Neuronal stem cell (in vitro differentiated cells): ENCODE measurements at regions not wholly inside any gene's neighbourhood (a gene's known extent, or its start where the extent isn't known, plus 50 kb on each side); places are given as distances from the start of the nearest gene placed in this dataset.

ENCODE experiments used
- DNase-seq: peaks from one replicate; pipeline ENCODE4 v3.0.0-alpha.2; 2013; ENCODE audit warnings: low spot score
- H2AFZ ChIP-seq: one replicate; pipeline ENCODE4 v1.6.1; 2013; ENCODE audit warnings: mild to moderate bottlenecking, low read length, inconsistent platforms
- H2AK5ac ChIP-seq: 2 replicates; pipeline ENCODE4 v1.6.1; 2013; ENCODE audit warnings: low read depth, mild to moderate bottlenecking, inconsistent platforms, low read length, moderate library complexity, mixed read lengths
- H2BK120ac ChIP-seq: 2 replicates; pipeline ENCODE4 v1.6.1; 2013; ENCODE audit warnings: low read depth, mild to moderate bottlenecking, inconsistent platforms, low read length, moderate library complexity, mixed read lengths
- H2BK12ac ChIP-seq: one replicate; pipeline ENCODE4 v1.6.1; 2013; ENCODE audit warnings: low read length, inconsistent platforms
- H2BK15ac ChIP-seq: 2 replicates; pipeline ENCODE4 v1.6.1; 2013; ENCODE audit warnings: mild to moderate bottlenecking, low read length, inconsistent platforms, mixed read lengths
- H2BK5ac ChIP-seq: one replicate; pipeline ENCODE4 v1.6.1; 2013; ENCODE audit warnings: inconsistent platforms, mild to moderate bottlenecking, low read length, moderate library complexity
- H3K14ac ChIP-seq: one replicate; pipeline ENCODE4 v1.6.1; 2013; ENCODE audit warnings: low read length, inconsistent platforms
- H3K18ac ChIP-seq: 2 replicates; pipeline ENCODE4 v1.6.1; 2013; ENCODE audit warnings: low read length, inconsistent platforms
- H3K23ac ChIP-seq: 2 replicates; pipeline ENCODE4 v1.6.1; 2013; ENCODE audit warnings: low read depth, mild to moderate bottlenecking, mixed read lengths, low read length, inconsistent platforms; ENCODE audit not compliant: poor library complexity
- H3K27ac ChIP-seq: replicated peaks from 3 replicates; pipeline ENCODE4 v1.5.1; 2013; ENCODE audit warnings: low read length, inconsistent platforms
- H3K27me3 ChIP-seq, 3 experiments: 2 replicates each; pipeline ENCODE4 v1.6.1; 2013; ENCODE audit warnings: low read length in 3 of 3, mild to moderate bottlenecking in 2 of 3, inconsistent platforms in 1 of 3, low read depth in 1 of 3, mixed read lengths in 1 of 3, moderate library complexity in 1 of 3; ENCODE audit not compliant: control insufficient read depth in 3 of 3, insufficient read depth in 3 of 3
- H3K36me3 ChIP-seq, 2 donors: replicated peaks in 1 of 2; 2 replicates each; pipeline ENCODE4 v1.6.1; 2013; ENCODE audit warnings: low read length in 2 of 2; ENCODE audit not compliant: control insufficient read depth in 2 of 2, insufficient read depth in 2 of 2
- H3K4ac ChIP-seq: 2 replicates; pipeline ENCODE4 v1.6.1; 2013; ENCODE audit warnings: inconsistent platforms, mild to moderate bottlenecking, low read length, moderate library complexity
- H3K4me1 ChIP-seq, 2 donors: 1 replicate in 1 of 2; 2 replicates in 1 of 2; pipeline ENCODE4 v1.6.1; 2013; ENCODE audit warnings: low read length in 2 of 2, low read depth in 1 of 2; ENCODE audit not compliant: control insufficient read depth in 2 of 2, insufficient read depth in 1 of 2
- H3K4me2 ChIP-seq: one replicate; pipeline ENCODE4 v1.6.1; 2013; ENCODE audit warnings: mild to moderate bottlenecking, low read length, inconsistent platforms; ENCODE audit not compliant: insufficient read depth, poor library complexity, severe bottlenecking
- H3K4me3 ChIP-seq, 2 donors: 2 replicates each; pipeline ENCODE4 v1.5.1; 2013; ENCODE audit warnings: low read length in 2 of 2, mild to moderate bottlenecking in 2 of 2, inconsistent platforms in 1 of 2, moderate library complexity in 1 of 2
- H3K79me1 ChIP-seq: one replicate; pipeline ENCODE4 v1.6.1; 2013; ENCODE audit warnings: low read depth, mild to moderate bottlenecking, inconsistent platforms, low read length, moderate library complexity
- H3K9ac ChIP-seq: one replicate; pipeline ENCODE4 v1.6.1; 2013; ENCODE audit warnings: mild to moderate bottlenecking, low read depth, low read length, inconsistent platforms; ENCODE audit not compliant: poor library complexity
- H3K9me3 ChIP-seq, 2 donors: replicated peaks in 1 of 2; 2 replicates each; pipeline versions ENCODE3 to v1.6.1; 2013; ENCODE audit warnings: low read length in 2 of 2, mild to moderate bottlenecking in 2 of 2, inconsistent platforms in 1 of 2, low read depth in 1 of 2, mixed read lengths in 1 of 2, moderate library complexity in 1 of 2; ENCODE audit not compliant: control insufficient read depth in 2 of 2, insufficient read depth in 1 of 2
- H4K8ac ChIP-seq: one replicate; pipeline ENCODE4 v1.6.1; 2013; ENCODE audit warnings: low read depth, mild to moderate bottlenecking, inconsistent platforms, low read length, moderate library complexity
- H4K91ac ChIP-seq: one replicate; pipeline ENCODE4 v1.6.1; 2013; ENCODE audit warnings: low read length, low read depth, mild to moderate bottlenecking, inconsistent platforms; ENCODE audit not compliant: poor library complexity
- WGBS, 2 donors: extraction: QIAGEN DNeasy Blood & Tissue Kit; methylation state at CpG; one replicate each; pipeline ENCODE4 v1.1.7; 2013; ENCODE audit warnings: missing lambda C conversion rate in 2 of 2, mixed read lengths in 1 of 2; ENCODE audit not compliant: insufficient read length in 2 of 2, insufficient replicate concordance in 1 of 2; ENCODE audit errors: extremely low coverage in 2 of 2; 5-methylcytosine and 5-hydroxymethylcytosine counted together

DNA sequence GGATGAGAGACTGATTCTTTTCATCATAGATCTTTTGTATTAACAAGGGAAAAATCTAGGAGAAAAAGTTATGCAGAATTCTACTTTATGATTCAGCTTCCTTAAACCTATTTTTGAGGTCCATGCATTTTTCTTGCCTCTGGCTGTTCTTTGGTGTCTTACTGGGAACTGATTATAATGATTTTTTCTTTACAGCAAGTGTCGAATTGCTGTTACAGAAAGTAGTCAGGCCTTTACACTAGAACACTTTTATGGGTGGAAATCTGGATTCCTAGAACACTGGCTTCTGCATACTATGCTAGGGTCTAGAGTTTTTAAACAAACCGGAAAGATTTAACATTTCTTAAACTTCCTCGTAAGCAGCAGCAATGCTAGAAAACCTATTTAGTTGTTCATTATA is 302.6 kb downstream of the NUP35 start:
- Histone ChIP-seq H3K27me3 (no peaks in the 10 kb centered on the region), H2BK12ac (no peak overlapping the region), H4K8ac (no peak overlapping the region), H3K18ac (no peak overlapping the region), H3K9ac (no peak overlapping the region), H3K36me3 (no peaks in the 10 kb centered on the region), H2AK5ac (no peak overlapping the region), H2BK5ac (no peak overlapping the region), H3K9me3 (no peaks in the 10 kb centered on the region), H3K14ac (no peak overlapping the region), H2AFZ (no peak overlapping the region), H3K4me3 (no peak overlapping the region), H3K4ac (no peak overlapping the region), H3K23ac (no peak overlapping the region), H3K27ac (no peak overlapping the region), H3K79me1 (no peaks in the 10 kb centered on the region), H2BK15ac (no peak overlapping the region), H3K4me2 (no peak overlapping the region), H2BK120ac (no peak overlapping the region), H4K91ac (no peak overlapping the region), H3K4me1 (no peaks in the 10 kb centered on the region)
- no peak for DNase-seq
- WGBS, 2 donors, result no CpG with 5 or more reads among the region's 3 CpGs

DNA sequence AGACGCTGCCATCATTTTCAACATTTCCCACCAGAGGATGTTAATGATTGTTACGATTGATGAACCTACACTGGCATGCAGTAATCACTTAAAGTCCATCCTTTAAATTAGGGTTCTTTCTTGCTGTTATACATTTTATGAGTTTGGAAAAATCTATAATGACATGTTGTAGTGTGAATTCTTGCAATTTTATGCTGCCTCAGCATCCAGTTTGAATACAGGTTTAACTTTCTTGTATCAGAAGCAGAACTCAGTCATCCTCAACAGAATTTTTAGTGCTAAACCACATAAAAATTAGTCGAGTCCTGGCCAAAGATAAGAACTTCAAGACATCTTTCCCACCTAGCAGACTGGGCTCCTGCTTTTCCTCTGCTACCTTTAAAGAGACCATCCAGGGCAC is 303.3 kb downstream of the NUP35 start:
- Histone ChIP-seq H3K27me3 (no peaks in the 10 kb centered on the region), H2AK5ac (no peak overlapping the region), H3K14ac (no peak overlapping the region), H3K18ac (no peak overlapping the region), H3K4me2 (no peak overlapping the region), H4K91ac (no peak overlapping the region), H3K9ac (no peak overlapping the region), H3K36me3 (no peaks in the 10 kb centered on the region), H2BK15ac (no peak overlapping the region), H2BK120ac (no peak overlapping the region), H2AFZ (no peak overlapping the region), H3K4ac (no peak overlapping the region), H4K8ac (no peak overlapping the region), H3K4me1 (no peaks in the 10 kb centered on the region), H2BK12ac (no peak overlapping the region), H3K27ac (no peak overlapping the region), H3K23ac (no peak overlapping the region), H2BK5ac (no peak overlapping the region), H3K9me3 (no peaks in the 10 kb centered on the region), H3K4me3 (no peak overlapping the region), H3K79me1 (no peaks in the 10 kb centered on the region)
- DNase-seq, result no peak
- WGBS, 2 donors, result no CpG with 5 or more reads among the region's 3 CpGs

DNA sequence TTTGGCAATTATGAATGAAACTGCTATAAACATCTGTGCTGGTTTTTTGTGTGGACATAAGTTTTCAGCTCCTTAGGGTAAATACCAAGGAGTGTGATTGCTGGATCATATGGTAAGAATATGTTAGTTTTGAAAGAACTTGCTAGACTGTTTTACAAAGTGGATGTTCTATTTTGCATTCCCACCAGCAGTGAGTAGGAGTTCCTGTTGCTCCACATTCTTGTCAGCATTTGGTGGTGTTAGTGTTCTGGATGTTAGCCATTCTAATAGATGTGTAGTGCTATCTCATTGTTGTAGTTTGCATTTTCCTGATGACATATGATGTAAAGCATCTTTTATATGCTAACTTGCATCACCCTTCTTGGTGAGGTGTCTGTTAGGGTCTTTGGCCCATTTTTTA is 304.6 kb downstream of the NUP35 start:
- H2BK5ac ChIP-seq, result no peak overlapping the region
- no peak overlapping the region for H3K14ac ChIP-seq
- H2BK12ac ChIP-seq, result no peak overlapping the region
- no peak overlapping the region for H4K91ac ChIP-seq
- H2AFZ ChIP-seq, result no peak overlapping the region
- H3K9me3 ChIP-seq, result no peaks in the 10 kb centered on the region
- no peaks in the 10 kb centered on the region for H3K36me3 ChIP-seq
- H2BK15ac ChIP-seq, result no peak overlapping the region
- H2AK5ac ChIP-seq, result no peak overlapping the region
- no peaks in the 10 kb centered on the region for H3K79me1 ChIP-seq
- H3K4me2 ChIP-seq, result no peak overlapping the region
- H3K4me1 ChIP-seq, result no peaks in the 10 kb centered on the region
- H3K27ac ChIP-seq, result no peak overlapping the region
- H2BK120ac ChIP-seq, result no peak overlapping the region
- H3K9ac ChIP-seq, result no peak overlapping the region
- no peak overlapping the region for H4K8ac ChIP-seq
- H3K4me3 ChIP-seq, result no peak overlapping the region
- DNase-seq, result no peak
- no peaks in the 10 kb centered on the region for H3K27me3 ChIP-seq
- no peak overlapping the region for H3K23ac ChIP-seq
- H3K18ac ChIP-seq, result no peak overlapping the region
- no peak overlapping the region for H3K4ac ChIP-seq

DNA sequence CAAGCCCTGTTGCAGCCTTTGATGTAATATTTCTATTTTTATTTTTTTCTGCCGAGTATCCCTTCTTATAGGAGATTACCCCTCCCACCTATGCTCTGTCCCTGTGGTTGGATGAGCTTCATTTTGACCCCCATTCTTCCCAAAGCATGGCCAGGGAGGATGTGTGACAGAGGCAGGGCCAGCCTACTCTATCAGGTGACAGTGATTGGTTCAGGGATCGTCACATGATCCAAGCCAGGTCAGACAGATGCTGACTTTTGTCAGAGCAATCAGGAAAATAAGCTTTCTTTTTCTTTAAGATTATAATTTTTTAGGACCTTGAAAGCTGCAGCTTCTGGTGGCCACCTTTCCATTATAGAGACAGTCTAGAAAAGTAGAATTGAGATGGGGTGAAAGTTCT is 314.3 kb downstream of the NUP35 start:
- Histone ChIP-seq H4K91ac (no peak overlapping the region), H3K27me3 (no peaks in the 10 kb centered on the region), H3K4me1 (no peaks in the 10 kb centered on the region), H2BK15ac (no peak overlapping the region), H4K8ac (no peak overlapping the region), H3K18ac (no peak overlapping the region), H2BK5ac (no peak overlapping the region), H2BK12ac (no peak overlapping the region), H3K4me2 (no peak overlapping the region), H3K9me3 (no peaks in the 10 kb centered on the region), H3K4me3 (no peak overlapping the region), H3K27ac (no peak overlapping the region), H3K9ac (no peak overlapping the region), H2BK120ac (no peak overlapping the region), H3K36me3 (no peaks in the 10 kb centered on the region), H3K4ac (no peak overlapping the region), H2AFZ (no peak overlapping the region), H3K14ac (no peak overlapping the region), H3K23ac (no peak overlapping the region), H3K79me1 (no peaks in the 10 kb centered on the region), H2AK5ac (no peak overlapping the region)
- WGBS, 2 donors, result no CpG with 5 or more reads among the region's 2 CpGs
- no peak for DNase-seq
